HG03442 (cell line): ENCODE measurements at regions not wholly inside any gene's neighbourhood (a gene's known extent, or its start where the extent isn't known, plus 50 kb on each side); places are given as distances from the start of the nearest gene placed in this dataset.

Experiments
- ATAC-seq: cut with Tn5 transposase; IDR thresholded peaks from one replicate; pipeline ENCODE4 v1.9.1; 2021; ENCODE audit warnings: mild to moderate bottlenecking, moderate library complexity; ENCODE audit not compliant: unreplicated experiment

GRCh38 chr1:103256490-103256889 lies 148.2 kb upstream of the COL11A1 start:
- no peak for ATAC-seq

GRCh38 chr1:103254691-103255090 lies 146.4 kb upstream of the COL11A1 start:
- ATAC-seq, result no peak

DNA sequence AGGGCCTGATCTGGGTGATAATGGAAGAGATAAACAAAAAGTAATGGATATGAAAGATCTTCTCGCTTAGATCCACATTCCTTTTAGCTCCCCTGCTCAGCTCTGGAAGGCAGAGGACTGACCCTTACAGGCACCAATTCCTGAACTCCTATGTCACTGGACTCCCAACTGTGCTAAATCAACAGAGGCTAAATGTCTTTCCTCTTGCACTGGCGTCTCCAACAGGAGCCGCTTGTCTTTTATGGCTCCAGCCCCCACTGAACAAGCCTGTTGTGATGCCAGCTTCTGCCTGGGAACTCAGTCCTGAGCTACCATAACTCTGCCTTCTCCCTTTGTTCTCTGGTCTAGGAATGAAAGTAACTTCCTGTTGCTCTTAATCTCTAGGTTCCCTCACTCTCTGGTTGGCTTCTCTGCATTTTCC lies 142.1 kb upstream of the COL11A1 start:
- no peak for ATAC-seq

- ATAC-seq, result no peak
Measured at GRCh38 chr1:103248417-103249102, 140.2 kb upstream of the COL11A1 start.

GRCh38 chr1:103247517-103247916 lies 139.2 kb upstream of the COL11A1 start:
- no peak for ATAC-seq

GRCh38 chr1:103243481-103243880 lies 135.2 kb upstream of the COL11A1 start:
- ATAC-seq, result no peak

DNA sequence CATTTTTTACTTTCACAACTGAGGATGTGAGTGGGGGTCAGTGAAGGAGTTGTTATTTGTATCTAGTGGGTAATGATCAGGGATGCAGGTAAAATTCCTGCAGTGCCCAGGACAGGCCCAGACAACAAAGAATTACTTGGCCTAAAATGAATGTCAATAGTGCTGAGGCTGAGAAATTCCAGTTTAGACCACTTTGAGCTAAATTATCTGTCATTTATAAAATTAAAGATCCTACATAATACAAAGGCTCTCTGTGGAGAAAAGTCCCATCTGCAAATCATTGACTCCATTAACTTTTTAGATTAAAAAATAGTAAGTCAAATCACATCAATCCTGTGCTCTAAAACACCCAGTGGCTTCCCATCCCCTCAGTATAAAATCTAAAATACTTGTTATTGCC lies 130.7 kb upstream of the COL11A1 start:
- no peak for ATAC-seq

GRCh38 chr1:103230061-103230460 lies 121.7 kb upstream of the COL11A1 start:
- no peak for ATAC-seq

GRCh38 chr1:103220631-103221041 lies 112.3 kb upstream of the COL11A1 start:
- ATAC-seq, result no peak

GRCh38 chr1:103218821-103219220 lies 110.5 kb upstream of the COL11A1 start:
- ATAC-seq, result no peak

GRCh38 chr1:103218369-103218768 lies 110.0 kb upstream of the COL11A1 start:
- no peak for ATAC-seq

- no peak for ATAC-seq
Measured at GRCh38 chr1:103211073-103211472, 102.8 kb upstream of the COL11A1 start.

- ATAC-seq, result no peak
Measured at GRCh38 chr1:103208844-103209243, 100.5 kb upstream of the COL11A1 start.

- no peak for ATAC-seq
Measured at GRCh38 chr1:103199001-103199400, 90.7 kb upstream of the COL11A1 start.

- ATAC-seq, result no peak
Measured at GRCh38 chr1:103198076-103198475, 89.8 kb upstream of the COL11A1 start.

- ATAC-seq, result no peak
Measured at GRCh38 chr1:103197216-103197615, 88.9 kb upstream of the COL11A1 start.

- ATAC-seq, result no peak
Measured at GRCh38 chr1:103194984-103195383, 86.7 kb upstream of the COL11A1 start.

GRCh38 chr1:103194060-103194459 lies 85.7 kb upstream of the COL11A1 start:
- no peak for ATAC-seq

- no peak for ATAC-seq
Measured at GRCh38 chr1:103191327-103191726, 83.0 kb upstream of the COL11A1 start.

DNA sequence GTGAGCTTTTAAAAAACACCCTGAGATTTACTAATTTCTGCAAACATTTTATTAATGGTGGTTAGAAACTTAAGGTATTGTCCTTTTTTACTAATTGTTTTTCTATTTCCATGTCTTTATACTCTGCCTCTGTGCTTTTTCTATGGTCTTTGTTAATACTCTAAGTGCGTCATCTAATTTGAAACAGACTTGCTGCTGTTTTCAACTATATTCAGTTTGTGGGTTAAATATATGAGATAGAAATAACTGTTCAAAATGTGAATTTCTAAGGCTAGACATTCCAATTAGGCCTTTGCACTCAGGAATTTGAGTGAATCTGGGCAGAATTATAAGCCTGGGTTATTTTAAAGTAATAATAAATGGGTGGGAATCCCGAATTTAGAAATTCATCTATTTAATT lies 82.4 kb upstream of the COL11A1 start:
- ATAC-seq, result no peak

GRCh38 chr1:103187673-103188072 lies 79.4 kb upstream of the COL11A1 start:
- no peak for ATAC-seq

GRCh38 chr1:103180660-103181059 lies 72.3 kb upstream of the COL11A1 start:
- ATAC-seq, result no peak

DNA sequence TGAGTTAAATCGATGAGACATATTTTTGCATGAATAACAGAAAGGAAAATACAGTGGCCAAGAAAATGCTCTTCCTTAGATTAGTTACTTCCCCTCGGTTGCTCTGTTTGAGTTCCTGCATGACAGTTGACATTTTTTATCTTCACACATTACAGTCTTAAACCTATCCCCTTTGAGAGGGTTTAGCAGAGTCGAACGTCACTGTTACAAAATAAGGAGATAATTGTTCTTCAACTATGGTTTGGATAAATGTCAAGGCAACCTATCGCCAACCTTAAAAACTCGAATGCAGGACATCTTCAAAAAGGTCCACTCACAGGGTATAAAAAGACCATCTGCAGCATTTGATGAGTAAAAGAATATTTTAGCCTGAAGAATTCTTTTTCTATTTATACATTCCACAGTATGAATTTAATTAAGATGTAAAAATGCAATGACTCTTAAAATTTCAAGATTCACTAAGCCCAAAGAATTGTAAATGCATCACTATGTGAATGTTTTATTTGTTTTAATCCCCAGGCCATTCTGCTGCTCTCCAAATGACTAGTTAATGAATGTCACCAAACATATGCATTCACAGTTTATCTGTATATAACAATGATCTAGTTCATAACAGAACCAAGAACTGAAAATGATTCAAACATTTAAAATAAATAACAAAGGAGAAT lies 68.9 kb upstream of the COL11A1 start:
- no peak for ATAC-seq
